ENCODE measurements at regions not wholly inside any gene's neighbourhood (a gene's known extent, or its start where the extent isn't known, plus 50 kb on each side); places are given as distances from the start of the nearest gene placed in this dataset.
"Not testable (repeated sequence)": the region's sequence is repeated elsewhere in the genome, so short reads cannot be mapped to it uniquely, and the experiment has no call there.

- not testable (repeated sequence) for DNase-seq (ENCODE audit: low read depth)
Measured at GRCh38 chr7:9728014-9728657, 1245.5 kb upstream of the PHF14 start.

GRCh38 chr7:9752033-9752432 lies 1221.6 kb upstream of the PHF14 start:
- TF ChIP-seq CTCF (conservative IDR thresholded peaks at IDR 0.05; ENCODE audit: low read depth, low read length): no peak
- H3K4me3 ChIP-seq (ENCODE audit: low read depth, low read length): no peak overlapping the region
- no peak for DNase-seq (ENCODE audit: low read depth)

More at GRCh38 chr7:9728014-9728657, 1245.5 kb upstream of the PHF14 start:
- H3K4me3 ChIP-seq (ENCODE audit: low read depth, low read length): not testable (repeated sequence)

- no peak for TF ChIP-seq CTCF (conservative IDR thresholded peaks at IDR 0.05; ENCODE audit: low read depth, low read length)
- no peak for DNase-seq (ENCODE audit: low read depth)
- no peak overlapping the region for H3K4me3 ChIP-seq (ENCODE audit: low read depth, low read length)
Measured at GRCh38 chr7:9761224-9761623, 1212.4 kb upstream of the PHF14 start.

GRCh38 chr7:9776900-9777299 lies 1196.8 kb upstream of the PHF14 start:
- no peak for DNase-seq (ENCODE audit: low read depth)
- H3K4me3 ChIP-seq (ENCODE audit: low read depth, low read length): no peak overlapping the region
- no peak for TF ChIP-seq CTCF (conservative IDR thresholded peaks at IDR 0.05; ENCODE audit: low read depth, low read length)

DNA sequence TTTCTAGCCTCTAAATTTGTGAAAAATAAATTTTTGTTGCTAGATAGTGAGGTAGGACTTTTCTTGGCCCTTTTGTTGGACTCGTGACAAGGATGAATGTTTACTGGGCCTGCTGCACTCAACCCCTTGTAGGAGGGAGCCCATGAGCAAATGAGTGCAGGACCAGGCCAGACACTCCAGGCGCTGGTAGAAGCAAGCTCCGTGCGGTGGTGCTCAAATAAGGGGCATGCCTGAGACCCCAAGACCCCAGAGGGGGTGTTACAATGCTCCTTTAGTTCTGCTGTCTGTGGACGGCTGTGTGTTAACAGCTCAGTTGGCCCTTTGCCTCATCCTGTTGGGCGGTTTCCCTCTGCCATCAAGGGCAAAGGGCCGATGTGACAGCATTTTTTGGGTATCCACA lies 1195.3 kb upstream of the PHF14 start:
- H3K4me3 ChIP-seq (ENCODE audit: low read depth, low read length): no peak overlapping the region
- no peak for TF ChIP-seq CTCF (conservative IDR thresholded peaks at IDR 0.05; ENCODE audit: low read depth, low read length)
- no peak for DNase-seq (ENCODE audit: low read depth)

- DNase-seq (ENCODE audit: low read depth): no peak
- no peak for TF ChIP-seq CTCF (conservative IDR thresholded peaks at IDR 0.05; ENCODE audit: low read depth, low read length)
- H3K4me3 ChIP-seq (ENCODE audit: low read depth, low read length): no peak overlapping the region
Measured at GRCh38 chr7:9781710-9782109, 1192.0 kb upstream of the PHF14 start.

- H3K4me3 ChIP-seq (ENCODE audit: low read depth, low read length): no peak overlapping the region
- DNase-seq (ENCODE audit: low read depth): no peak
- TF ChIP-seq CTCF (conservative IDR thresholded peaks at IDR 0.05; ENCODE audit: low read depth, low read length): no peak
Measured at GRCh38 chr7:9782275-9782674, 1191.4 kb upstream of the PHF14 start.

All from choroid plexus epithelial cell (primary cell).